GM12873 (cell line): ENCODE measurements at regions not wholly inside any gene's neighbourhood (a gene's known extent, or its start where the extent isn't known, plus 50 kb on each side); places are given as distances from the start of the nearest gene placed in this dataset.

Source experiments
- TF ChIP-seq, protein P1 (sequence below): IDR thresholded peaks from 2 replicates; pipeline ENCODE4 v1.5.1; 2012; ENCODE audit warnings: low read depth, mild to moderate bottlenecking, moderate library complexity, low read length, control low read depth; ENCODE audit not compliant: insufficient read depth; ENCODE audit errors: missing control alignments

DNA sequence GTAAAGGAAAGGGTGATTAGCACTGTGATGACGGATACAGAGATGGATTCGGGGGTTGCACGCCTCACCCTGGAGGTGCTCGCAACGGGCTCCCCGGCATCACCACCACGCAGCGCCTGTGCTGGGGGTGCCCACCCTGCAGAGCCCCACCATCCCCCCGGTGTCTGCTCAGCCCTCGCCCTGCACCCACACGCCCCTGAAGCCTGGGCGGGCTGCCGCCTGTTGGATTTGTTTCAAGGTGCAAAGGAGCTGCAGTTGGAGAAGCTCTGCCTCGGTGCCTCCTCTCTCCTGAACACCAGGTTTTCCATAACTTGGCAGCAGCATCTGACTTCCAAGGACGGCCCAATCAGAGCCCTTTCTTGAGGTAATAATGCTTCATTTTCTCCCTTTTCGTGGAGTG is 106.1 kb upstream of the TMEM132D start:
- TF ChIP-seq, protein P1, sequence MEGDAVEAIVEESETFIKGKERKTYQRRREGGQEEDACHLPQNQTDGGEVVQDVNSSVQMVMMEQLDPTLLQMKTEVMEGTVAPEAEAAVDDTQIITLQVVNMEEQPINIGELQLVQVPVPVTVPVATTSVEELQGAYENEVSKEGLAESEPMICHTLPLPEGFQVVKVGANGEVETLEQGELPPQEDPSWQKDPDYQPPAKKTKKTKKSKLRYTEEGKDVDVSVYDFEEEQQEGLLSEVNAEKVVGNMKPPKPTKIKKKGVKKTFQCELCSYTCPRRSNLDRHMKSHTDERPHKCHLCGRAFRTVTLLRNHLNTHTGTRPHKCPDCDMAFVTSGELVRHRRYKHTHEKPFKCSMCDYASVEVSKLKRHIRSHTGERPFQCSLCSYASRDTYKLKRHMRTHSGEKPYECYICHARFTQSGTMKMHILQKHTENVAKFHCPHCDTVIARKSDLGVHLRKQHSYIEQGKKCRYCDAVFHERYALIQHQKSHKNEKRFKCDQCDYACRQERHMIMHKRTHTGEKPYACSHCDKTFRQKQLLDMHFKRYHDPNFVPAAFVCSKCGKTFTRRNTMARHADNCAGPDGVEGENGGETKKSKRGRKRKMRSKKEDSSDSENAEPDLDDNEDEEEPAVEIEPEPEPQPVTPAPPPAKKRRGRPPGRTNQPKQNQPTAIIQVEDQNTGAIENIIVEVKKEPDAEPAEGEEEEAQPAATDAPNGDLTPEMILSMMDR = no peak

DNA sequence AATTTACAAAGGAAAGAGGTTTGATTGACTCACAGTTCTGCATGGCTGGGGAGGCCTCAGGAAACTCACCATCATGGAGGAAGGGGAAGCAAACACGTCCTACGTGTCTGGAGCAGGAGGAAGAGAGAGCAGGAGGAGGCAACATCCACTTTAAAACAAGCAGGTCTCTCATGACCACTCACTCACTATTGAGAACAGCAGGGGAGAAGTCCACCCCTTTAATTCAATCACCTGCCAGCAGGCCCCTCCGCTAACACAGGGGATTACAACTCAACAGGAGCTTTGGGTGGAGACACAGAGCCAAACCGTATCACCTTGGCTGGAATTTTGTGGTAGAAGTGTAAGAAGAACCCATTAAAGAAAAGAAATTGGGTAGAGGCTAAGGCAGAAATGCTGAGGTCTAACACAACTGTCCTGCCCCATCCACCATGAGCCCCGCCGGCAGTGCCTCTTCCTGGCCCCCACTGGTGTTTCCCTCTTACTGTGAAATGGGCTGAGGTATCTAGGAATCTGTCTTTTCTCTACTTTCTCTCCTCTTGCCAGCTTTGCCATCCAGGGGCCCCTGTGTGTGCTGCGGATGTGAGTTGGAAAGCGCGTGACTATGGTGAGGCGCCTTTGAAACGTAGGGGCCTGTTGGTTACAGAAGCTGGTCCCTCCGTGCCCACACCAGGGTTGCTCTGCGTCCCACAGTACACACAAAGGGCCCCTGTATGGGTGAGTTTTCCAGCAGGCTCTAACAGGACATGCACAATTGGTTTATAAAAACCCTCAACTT is 108.0 kb upstream of the TMEM132D start:
- TF ChIP-seq, protein P1 = no peak

DNA sequence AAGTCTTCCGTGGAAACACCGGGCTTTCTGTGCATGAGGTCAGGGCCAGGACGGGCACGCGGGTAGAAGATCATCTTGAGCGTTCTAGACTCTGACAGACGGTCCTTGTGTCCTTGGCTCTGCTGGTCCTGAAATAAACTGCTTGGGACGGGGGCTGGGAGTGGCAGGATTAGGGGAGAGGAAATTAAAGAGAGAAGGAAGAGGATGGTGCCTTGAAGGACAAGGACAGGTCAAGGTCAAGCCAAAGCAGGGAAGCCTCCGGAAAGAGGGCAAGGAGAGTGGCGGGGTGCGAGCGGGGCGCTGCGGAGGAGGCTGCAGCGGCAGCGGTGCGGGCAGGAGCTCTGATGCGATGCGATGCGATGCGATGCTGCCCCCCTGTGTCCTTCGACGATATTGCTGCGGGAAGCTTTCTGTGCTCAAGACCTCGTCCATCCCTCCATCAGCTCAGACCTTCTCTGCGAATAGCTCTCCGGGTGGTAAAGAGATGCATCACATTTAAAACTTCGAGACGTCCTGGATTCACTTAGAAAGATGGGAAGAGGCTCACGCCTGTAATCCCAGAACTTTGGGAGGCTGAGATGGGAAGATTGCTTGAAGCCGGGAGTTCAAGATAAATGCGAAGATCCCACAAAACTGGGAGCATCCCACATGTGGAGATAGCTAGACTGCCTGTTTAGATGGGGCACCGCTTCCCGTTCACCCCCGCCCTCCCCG is 110.1 kb upstream of the TMEM132D start:
- TF ChIP-seq, protein P1 = peak; percentile 85

DNA sequence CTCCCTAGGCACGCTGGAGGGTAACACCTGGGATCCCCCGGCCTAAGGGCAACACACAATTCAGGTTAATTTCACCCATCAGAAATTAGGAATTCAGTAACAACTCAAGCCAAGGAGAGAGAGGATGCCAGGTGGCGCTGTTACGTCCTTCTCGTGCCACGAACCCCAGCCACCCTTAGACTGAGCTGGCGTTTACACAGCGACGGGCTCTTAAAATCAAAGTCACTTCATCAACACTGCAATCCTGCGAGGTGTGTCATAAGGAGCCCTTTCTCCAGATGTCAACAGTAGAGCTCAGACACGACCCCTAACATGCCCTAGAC is 110.6 kb upstream of the TMEM132D start:
- TF ChIP-seq, protein P1 = no peak

DNA sequence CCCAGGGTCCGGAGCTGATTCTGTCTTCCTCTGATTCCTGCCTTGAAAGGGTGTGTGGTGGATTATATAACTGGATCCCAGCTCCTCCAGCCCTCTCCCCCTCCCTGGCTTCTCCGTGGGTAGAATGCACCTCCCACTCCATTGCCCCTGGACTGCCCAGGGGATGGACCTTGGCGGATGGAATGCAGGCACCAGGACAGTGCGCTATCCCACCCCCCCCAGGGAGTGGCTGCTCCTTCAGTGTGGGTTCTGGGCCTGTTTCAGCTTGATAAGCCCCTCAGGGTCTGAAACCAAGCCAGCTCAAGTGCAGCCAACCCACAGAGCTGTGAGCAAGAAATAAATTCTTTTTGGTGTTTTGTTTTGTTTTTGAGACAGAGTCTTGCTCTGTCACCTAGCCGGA is 112.4 kb upstream of the TMEM132D start:
- TF ChIP-seq, protein P1 = no peak

DNA sequence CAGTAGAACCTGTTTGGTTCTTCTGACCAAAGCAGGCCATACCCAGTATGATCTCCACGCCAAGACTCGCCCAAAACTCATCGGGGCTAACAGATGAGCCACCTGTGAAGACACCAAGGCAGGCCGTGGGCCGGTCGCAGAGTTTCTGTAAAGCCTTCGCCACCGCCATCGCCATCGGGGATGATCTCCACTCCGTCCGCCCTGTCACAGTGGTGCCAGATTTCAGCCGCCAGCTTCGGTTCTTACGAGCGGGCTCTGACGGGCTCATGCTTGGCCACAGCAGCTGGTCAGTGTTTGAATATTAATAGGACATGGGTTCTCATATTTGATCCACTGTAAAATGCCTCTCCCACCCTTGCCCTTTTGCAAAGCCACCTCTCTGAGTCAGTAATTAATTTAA is 113.2 kb upstream of the TMEM132D start:
- TF ChIP-seq, protein P1 = no peak

DNA sequence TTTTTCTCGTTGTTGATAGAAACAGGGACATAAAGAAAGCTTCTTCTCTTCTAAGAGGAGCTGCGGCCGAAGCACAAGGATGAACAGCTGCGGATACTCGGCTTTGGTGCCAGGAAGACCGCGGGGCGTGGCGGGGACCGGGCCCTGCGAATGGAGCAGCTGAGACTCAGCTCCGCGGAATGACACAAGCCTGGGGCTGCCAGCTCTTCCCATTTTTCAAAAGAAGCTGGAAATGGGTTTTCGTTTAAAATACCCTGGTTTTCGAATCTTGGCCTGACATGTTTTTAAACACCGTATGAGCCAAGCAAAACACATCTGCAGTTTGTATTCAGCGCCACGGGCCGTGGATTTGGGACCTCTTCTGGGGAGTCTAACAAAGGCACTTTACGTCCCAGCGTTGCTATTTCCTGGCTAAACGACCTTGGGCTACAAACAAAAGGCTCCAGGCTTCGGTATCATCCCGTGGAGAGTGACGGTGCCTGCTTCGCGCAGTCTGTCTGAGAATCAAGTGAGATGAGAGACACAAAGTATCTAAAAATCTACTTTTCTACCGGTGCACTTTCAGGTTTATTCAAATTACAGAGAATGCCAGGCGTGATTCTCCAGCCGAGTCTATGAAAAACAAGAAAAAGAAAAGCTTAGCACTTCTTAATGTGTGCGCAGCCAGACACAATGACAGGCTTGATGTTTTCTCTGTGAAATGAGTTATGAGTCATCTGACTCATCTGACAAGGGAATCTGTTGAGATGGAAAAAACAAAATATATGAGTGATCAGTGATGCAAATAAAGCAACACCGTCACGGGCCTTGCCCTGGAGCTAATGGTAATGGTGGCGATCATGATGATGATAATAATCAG is 114.0 kb upstream of the TMEM132D start:
- TF ChIP-seq, protein P1 = no peak
